ENCODE measurements at regions not wholly inside any gene's neighbourhood (a gene's known extent, or its start where the extent isn't known, plus 50 kb on each side); places are given as distances from the start of the nearest gene placed in this dataset.

GRCh38 chr18:46366201-46366600, 262.0 kb downstream of the HAUS1 start:
- Histone ChIP-seq H3K36me3 (no peaks in the 10 kb centered on the region), H3K9me3 (no peaks in the 10 kb centered on the region), H3K4me3 (no peak overlapping the region), H3K27ac (no peak overlapping the region), H3K4me1 (no peaks in the 10 kb centered on the region), H3K27me3 (no peaks in the 10 kb centered on the region)
- TF ChIP-seq, protein P1, sequence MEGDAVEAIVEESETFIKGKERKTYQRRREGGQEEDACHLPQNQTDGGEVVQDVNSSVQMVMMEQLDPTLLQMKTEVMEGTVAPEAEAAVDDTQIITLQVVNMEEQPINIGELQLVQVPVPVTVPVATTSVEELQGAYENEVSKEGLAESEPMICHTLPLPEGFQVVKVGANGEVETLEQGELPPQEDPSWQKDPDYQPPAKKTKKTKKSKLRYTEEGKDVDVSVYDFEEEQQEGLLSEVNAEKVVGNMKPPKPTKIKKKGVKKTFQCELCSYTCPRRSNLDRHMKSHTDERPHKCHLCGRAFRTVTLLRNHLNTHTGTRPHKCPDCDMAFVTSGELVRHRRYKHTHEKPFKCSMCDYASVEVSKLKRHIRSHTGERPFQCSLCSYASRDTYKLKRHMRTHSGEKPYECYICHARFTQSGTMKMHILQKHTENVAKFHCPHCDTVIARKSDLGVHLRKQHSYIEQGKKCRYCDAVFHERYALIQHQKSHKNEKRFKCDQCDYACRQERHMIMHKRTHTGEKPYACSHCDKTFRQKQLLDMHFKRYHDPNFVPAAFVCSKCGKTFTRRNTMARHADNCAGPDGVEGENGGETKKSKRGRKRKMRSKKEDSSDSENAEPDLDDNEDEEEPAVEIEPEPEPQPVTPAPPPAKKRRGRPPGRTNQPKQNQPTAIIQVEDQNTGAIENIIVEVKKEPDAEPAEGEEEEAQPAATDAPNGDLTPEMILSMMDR (IDR thresholded peaks at IDR 0.05), result no peak
- no peak for TF ChIP-seq EP300 (IDR thresholded peaks at IDR 0.05)
- no peak for TF ChIP-seq POLR2A (IDR thresholded peaks at IDR 0.05)
- 91 to 96% methylated on average over 4 of the region's 4 CpGs for WGBS, 2 donors
- no peak for DNase-seq (ENCODE audit: low spot score in 2 of 2)

GRCh38 chr18:46366751-46367376, 262.7 kb downstream of the HAUS1 start:
- Histone ChIP-seq H3K4me3 (no peak overlapping the region), H3K9me3 (no peaks in the 10 kb centered on the region), H3K27ac (no peak overlapping the region), H3K36me3 (no peaks in the 10 kb centered on the region), H3K27me3 (no peaks in the 10 kb centered on the region), H3K4me1 (no peaks in the 10 kb centered on the region)
- no peak for TF ChIP-seq POLR2A (IDR thresholded peaks at IDR 0.05)
- TF ChIP-seq EP300 (IDR thresholded peaks at IDR 0.05), result no peak
- TF ChIP-seq, protein P1 (IDR thresholded peaks at IDR 0.05), result no peak
- 66 to 67% methylated on average over 8 of the region's 8 CpGs for WGBS, 2 donors
- no peak for DNase-seq (ENCODE audit: low spot score in 2 of 2)

DNA sequence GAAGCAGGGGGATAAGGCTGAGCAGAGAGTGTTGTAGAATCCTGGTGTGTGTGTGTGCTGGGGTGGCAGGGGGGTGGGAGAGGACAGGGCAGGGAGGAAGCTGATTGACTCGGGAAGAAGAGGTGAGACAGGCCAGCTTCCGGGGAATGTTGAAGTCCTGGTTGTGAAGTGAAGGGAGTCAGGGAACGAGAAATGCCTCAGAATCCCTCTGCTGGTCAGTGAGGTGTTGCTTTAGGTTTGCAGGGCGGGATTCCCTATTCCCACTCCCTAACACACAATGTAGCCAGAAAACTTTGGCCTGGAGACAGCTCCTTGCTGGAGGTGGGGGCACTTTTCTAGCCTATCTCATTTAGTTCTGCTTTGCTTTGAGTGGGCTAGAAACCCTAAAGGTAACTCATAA, 265.1 kb downstream of the HAUS1 start:
- no peak for DNase-seq (ENCODE audit: low spot score in 2 of 2)
- WGBS, 2 donors, result 70 to 71% methylated on average over 4 of the region's 4 CpGs
- Histone ChIP-seq H3K36me3 (no peaks in the 10 kb centered on the region), H3K4me3 (no peak overlapping the region), H3K4me1 (no peaks in the 10 kb centered on the region), H3K27ac (no peak overlapping the region), H3K27me3 (no peaks in the 10 kb centered on the region), H3K9me3 (no peaks in the 10 kb centered on the region)
- TF ChIP-seq POLR2A (IDR thresholded peaks at IDR 0.05), result no peak
- no peak for TF ChIP-seq EP300 (IDR thresholded peaks at IDR 0.05)
- TF ChIP-seq, protein P1 (IDR thresholded peaks at IDR 0.05), result no peak

GRCh38 chr18:46370898-46371297, 266.7 kb downstream of the HAUS1 start:
- no peak overlapping the region for H3K4me3 ChIP-seq
- no peaks in the 10 kb centered on the region for H3K4me1 ChIP-seq
- TF ChIP-seq, protein P1 (IDR thresholded peaks at IDR 0.05), result no peak
- TF ChIP-seq EP300 (IDR thresholded peaks at IDR 0.05) (no peak), POLR2A (IDR thresholded peaks at IDR 0.05) (no peak)
- no peak overlapping the region for H3K27ac ChIP-seq
- DNase-seq (ENCODE audit: low spot score in 2 of 2), result no peak
- H3K27me3 ChIP-seq, result no peaks in the 10 kb centered on the region
- H3K36me3 ChIP-seq, result no peaks in the 10 kb centered on the region
- H3K9me3 ChIP-seq, result no peaks in the 10 kb centered on the region
- WGBS, 2 donors, result 91% methylated on average over 7 of the region's 7 CpGs

GRCh38 chr18:46372670-46373069, 268.5 kb downstream of the HAUS1 start:
- WGBS, 2 donors, result 81 to 88% methylated on average over 10 of the region's 10 CpGs

More at GRCh38 chr18:46372670-46373069, 268.5 kb downstream of the HAUS1 start:
- Histone ChIP-seq H3K4me3 (no peak overlapping the region), H3K9me3 (no peaks in the 10 kb centered on the region), H3K36me3 (no peaks in the 10 kb centered on the region), H3K27me3 (no peaks in the 10 kb centered on the region), H3K27ac (no peak overlapping the region), H3K4me1 (no peaks in the 10 kb centered on the region)
- TF ChIP-seq, protein P1 (IDR thresholded peaks at IDR 0.05), result no peak
- TF ChIP-seq POLR2A (IDR thresholded peaks at IDR 0.05) (no peak), EP300 (IDR thresholded peaks at IDR 0.05) (no peak)
- DNase-seq (ENCODE audit: low spot score in 2 of 2), result no peak

Measured in tibial nerve (tissue), 4 donors.